AG10803 (cell line): ENCODE measurements at regions not wholly inside any gene's neighbourhood (a gene's known extent, or its start where the extent isn't known, plus 50 kb on each side); places are given as distances from the start of the nearest gene placed in this dataset.

Source experiments
- DNase-seq: peaks from one replicate; pipeline ENCODE4 v3.0.0; 2010; ENCODE audit warnings: low read depth
- H3K4me3 ChIP-seq: 2 replicates; pipeline ENCODE4 v1.5.1; 2011; ENCODE audit warnings: mild to moderate bottlenecking, low read length, control low read depth
- TF ChIP-seq, protein P1 (sequence below): conservative IDR thresholded peaks from 2 replicates; pipeline ENCODE4 v1.5.1; 2011; ENCODE audit warnings: mild to moderate bottlenecking, low read length, control low read depth, inconsistent platforms

- DNase-seq = no peak
Measured at GRCh38 chr6:54440549-54440948, 132.3 kb downstream of the TINAG start.

GRCh38 chr6:54441020-54441419 is 132.8 kb downstream of the TINAG start:
- TF ChIP-seq, protein P1, sequence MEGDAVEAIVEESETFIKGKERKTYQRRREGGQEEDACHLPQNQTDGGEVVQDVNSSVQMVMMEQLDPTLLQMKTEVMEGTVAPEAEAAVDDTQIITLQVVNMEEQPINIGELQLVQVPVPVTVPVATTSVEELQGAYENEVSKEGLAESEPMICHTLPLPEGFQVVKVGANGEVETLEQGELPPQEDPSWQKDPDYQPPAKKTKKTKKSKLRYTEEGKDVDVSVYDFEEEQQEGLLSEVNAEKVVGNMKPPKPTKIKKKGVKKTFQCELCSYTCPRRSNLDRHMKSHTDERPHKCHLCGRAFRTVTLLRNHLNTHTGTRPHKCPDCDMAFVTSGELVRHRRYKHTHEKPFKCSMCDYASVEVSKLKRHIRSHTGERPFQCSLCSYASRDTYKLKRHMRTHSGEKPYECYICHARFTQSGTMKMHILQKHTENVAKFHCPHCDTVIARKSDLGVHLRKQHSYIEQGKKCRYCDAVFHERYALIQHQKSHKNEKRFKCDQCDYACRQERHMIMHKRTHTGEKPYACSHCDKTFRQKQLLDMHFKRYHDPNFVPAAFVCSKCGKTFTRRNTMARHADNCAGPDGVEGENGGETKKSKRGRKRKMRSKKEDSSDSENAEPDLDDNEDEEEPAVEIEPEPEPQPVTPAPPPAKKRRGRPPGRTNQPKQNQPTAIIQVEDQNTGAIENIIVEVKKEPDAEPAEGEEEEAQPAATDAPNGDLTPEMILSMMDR = no peak
- H3K4me3 ChIP-seq = no peak overlapping the region
- no peak for DNase-seq

More at GRCh38 chr6:54440549-54440948, 132.3 kb downstream of the TINAG start:
- TF ChIP-seq, protein P1 = no peak
- no peak overlapping the region for H3K4me3 ChIP-seq

GRCh38 chr6:54441687-54442248 is 133.5 kb downstream of the TINAG start:
- DNase-seq = no peak
- TF ChIP-seq, protein P1 = no peak

DNA sequence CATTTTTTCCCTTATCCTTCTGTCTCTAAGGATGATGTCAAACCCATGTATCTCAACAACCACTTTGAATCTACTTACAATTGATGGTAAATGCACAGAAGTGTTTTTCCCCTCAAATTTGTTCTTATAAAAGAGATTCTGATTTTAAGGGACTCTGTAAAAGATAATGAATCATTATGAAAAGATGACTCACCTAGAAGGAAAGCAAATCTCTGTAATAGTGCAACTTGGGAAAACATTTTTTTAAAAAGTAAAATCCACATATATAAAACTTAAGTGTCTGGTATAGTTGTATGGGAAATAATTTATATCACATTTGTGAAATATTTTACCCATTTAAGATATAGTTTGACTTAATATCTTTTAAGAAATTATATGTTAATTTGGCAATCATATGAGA is 137.0 kb downstream of the TINAG start:
- TF ChIP-seq, protein P1 = no peak
- H3K4me3 ChIP-seq = no peak overlapping the region
- DNase-seq = no peak

More at GRCh38 chr6:54441687-54442248, 133.5 kb downstream of the TINAG start:
- H3K4me3 ChIP-seq = no peak overlapping the region

- DNase-seq = no peak
- TF ChIP-seq, protein P1 = no peak
- H3K4me3 ChIP-seq = no peak overlapping the region
Measured at GRCh38 chr6:54448617-54449016, 140.4 kb downstream of the TINAG start.

DNA sequence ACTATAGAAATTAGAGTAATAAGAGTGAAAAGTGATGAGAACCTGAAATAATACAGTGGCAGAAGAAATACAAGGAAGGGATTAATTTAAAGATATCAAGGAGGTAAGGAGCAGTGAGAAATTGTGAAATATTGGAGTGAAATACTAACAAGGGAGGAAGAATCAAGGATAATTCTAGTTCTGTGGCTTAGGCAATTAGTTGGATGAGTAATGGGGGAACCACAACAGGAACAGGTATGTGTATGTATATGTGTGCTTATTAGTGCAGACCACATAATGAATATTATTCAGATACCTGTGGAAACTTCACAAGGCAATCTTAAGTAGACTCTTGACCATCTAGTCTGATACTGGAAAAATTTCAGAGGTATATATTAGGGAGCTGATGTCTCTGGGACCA is 143.3 kb downstream of the TINAG start:
- H3K4me3 ChIP-seq = no peak overlapping the region
- no peak for DNase-seq
- TF ChIP-seq, protein P1 = no peak

GRCh38 chr6:54463354-54464024 is 155.2 kb downstream of the TINAG start:
- TF ChIP-seq, protein P1 = no peak
- DNase-seq = no peak
- no peak overlapping the region for H3K4me3 ChIP-seq
